HG02840 (cell line): ENCODE measurements at regions not wholly inside any gene's neighbourhood (a gene's known extent, or its start where the extent isn't known, plus 50 kb on each side); places are given as distances from the start of the nearest gene placed in this dataset.

Source experiments
- ATAC-seq: cut with Tn5 transposase; IDR thresholded peaks from one replicate; pipeline ENCODE4 v1.9.1; 2021; ENCODE audit warnings: mild to moderate bottlenecking, moderate library complexity, moderate number of reproducible peaks; ENCODE audit not compliant: unreplicated experiment, low FRiP score

DNA sequence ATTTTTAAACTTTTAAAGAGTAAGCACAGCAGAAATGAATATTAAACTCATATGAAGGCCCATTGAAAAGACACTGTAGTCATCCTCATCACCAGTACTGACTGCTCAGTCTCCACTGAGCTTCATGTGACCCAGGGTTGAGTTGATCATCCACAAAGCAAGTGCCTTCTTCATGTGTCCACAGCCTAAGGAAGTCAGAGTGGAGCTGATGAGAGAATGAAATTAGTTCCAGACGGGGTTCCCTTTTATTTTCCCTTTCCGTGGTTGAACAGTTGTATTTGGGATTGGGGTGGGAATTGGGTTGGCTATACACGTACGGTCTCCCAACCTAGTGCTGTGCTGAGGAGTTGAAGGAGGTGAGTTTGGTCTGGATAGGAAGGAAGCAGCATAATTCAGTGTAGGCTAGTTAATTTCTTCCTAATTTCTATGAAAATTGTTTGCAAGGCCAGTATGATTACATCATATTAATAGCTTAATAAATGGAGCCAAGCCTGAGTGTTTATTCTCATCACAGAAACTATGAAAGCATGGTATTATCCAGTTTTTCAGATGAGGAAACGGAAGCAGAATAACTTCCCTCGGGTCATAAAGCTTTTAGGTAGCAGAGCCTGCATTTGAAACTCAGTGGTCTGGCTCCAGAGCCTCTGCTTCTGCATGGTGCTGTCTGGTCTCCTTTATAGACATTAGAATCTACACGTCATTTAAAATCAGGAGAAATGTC lies 103.9 kb upstream of the DMRT1 start:
- no peak for ATAC-seq

DNA sequence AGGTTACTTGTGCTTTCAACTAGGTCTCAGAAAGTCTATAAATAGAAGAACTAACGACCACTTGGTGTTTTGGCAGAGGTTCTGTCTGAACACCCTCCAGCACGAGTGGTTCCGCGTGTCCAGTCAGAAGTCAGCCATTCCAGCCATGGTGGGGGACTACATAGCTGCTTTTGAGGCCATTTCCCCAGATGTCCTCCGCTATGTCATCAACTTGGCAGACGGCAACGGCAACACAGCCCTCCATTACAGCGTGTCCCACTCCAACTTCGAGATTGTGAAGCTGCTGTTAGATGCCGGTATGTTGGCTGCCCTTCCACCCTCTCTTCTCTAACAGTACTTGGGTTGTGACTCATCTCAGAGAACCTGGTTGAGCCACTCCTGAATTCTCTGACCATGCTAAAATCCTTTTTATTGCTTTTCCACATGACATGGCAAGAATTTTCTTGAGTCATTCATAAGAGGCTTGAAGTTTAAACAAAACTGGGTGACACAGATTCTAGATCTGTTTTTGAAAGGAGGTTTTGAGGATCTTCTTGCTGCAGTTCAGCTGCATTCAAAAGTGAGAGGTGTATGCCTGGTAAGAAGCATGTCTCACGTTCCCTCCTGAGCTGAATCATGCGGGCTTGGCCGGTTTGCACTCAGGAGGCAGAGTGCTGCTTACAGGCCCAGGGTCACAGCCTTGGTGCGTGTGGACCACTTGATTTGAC lies 103.1 kb upstream of the DMRT1 start:
- no peak for ATAC-seq

DNA sequence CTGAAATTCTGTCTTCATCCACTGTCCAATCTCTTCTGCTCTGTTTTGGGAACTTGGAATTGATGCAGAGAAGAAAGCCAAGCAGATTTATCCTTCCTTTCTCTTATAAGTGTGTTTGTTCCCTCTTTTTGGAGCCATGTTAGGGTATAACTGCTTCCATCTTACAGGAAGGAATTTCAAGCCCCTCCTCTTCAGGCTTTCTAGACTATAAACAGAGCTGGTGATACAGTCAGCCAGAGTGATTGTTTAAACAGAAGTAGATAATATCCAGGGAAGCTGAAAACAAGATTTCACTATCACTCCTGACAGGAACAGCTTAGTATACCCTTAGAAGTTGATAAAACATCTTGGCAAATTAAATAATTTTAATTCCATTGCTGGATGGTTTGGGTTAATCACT lies 102.1 kb upstream of the DMRT1 start:
- ATAC-seq: no peak

- no peak for ATAC-seq
Observed at GRCh38 chr9:740221-740620, 101.3 kb upstream of the DMRT1 start.

DNA sequence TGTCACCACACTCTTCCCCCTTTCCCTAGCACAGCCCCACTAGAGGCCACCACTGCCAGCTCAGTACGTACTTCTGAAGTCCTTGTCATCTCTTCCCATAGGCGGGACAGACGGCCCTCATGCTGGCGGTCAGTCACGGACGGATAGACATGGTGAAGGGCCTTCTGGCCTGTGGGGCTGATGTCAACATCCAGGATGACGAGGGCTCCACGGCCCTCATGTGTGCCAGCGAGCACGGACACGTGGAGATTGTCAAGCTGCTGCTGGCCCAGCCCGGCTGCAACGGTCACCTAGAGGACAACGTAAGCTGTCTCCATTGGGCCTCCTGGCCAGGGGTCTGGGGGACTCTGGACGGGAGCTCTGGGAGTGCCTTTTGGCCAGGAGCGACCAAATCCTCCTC lies 99.4 kb upstream of the DMRT1 start:
- no peak for ATAC-seq

GRCh38 chr9:742914-743589 lies 98.4 kb upstream of the DMRT1 start:
- ATAC-seq: no peak

DNA sequence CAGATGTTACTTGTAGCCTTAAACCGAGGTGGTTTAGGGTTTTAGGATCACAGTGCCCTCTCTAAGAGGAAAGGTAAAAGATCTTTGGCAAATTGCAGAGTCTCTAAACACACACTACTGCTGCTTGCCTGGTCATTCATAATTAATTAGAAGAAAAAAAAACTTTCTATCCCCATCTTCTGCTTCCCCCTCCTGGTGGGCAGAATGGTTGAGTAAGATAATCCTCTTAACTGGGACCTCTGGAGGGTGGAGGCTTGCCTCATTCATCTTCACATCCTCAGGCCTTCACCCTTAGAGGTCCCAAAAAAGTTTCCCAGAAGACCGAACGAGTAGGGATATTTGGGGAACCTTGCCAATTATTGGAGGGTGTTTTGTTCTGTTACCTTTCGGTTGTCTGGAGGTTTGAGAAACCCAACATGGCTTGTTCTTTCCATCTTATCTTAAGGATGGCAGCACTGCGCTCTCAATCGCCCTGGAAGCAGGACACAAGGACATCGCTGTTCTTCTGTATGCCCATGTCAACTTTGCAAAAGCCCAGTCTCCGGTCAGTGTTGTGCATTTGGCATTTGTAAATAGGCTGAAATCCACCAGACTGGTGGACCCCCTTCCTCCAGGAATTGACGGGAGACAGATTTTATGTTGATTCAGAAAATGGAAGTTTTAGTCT lies 97.3 kb upstream of the DMRT1 start:
- no peak for ATAC-seq

- ATAC-seq: no peak
Observed at GRCh38 chr9:744790-745484, 96.6 kb upstream of the DMRT1 start.

DNA sequence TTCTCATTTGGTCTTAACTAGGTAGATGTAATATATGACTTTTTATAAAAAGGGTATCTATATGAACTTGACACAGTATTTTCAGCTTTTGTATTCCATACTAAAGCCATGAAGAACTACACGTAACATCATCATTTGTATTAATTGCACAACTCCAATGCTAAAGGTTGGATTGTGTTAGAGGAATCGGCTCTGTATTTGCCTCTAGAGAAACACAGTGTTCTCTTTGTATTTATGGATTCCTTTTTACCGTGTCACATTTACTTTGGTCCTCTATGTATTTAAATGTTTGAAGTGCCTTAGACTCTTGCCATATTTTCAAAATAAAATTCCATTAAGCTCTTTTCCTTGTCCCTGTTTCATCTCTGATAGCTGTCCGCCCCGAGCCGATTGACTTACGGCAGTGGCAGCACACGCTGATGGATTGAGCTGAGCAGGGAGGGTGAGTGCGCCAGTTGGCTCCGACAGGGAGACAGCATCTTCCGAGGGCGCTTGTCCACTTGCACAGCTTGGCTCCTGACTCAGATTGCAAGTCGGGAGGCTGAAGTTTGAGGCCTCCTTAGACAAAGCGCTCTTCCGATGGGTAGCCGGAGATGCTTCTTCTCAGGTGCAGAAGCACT lies 95.6 kb upstream of the DMRT1 start:
- no peak for ATAC-seq

DNA sequence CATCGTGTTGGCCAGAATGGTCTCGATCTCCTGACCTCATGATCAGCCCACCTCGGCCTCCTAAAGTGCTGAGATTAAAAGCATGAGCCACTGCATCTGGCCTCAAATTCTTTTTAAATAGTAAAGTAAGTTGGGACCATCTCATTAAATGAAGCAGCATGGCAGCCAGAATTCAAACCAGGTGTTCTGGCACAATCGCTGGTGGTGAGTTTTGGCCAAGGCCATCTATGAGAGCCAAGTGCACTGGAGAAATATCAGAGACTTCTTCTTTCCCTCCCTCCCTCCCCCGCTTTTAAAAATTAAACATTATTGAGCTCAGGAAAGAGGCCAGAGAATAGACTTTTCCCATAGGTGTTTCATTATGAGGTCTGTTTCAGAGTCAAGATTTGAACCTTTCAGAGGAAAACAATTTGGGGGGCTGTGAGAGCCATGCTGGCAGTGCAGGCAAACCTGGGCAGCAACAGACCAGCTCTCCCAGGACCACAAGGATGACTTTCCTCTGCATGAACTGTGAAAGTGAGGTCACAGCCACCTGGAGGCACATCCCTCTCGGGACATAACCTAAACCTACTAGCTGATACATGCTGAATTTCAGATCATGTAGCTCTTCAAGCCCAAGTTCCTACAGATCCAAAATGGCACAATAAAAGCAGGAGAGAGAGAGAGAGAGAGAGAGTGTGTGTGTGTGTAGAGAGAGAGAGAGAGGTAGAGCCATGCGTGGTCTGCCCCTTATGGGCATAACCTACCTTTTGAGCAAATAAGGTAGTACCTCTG lies 94.6 kb upstream of the DMRT1 start:
- no peak for ATAC-seq

DNA sequence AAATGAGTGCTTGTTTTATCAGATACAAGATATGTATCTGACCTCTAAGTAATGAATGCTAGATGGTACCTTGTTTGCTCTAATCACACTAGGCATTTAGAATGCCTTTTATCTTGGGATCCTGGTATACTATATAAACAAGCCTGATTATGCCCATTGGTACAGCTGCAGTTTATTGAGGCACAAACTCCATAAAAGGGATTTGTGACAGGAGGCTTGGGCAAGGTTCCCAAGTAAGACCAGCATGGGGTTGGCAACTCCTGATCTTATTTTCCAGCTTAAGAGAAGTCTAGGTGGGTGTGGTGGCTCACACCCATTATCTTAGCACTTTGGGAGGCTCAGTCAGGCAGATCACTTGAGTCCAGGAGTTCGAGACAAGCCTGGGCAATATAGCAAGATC lies 93.9 kb upstream of the DMRT1 start:
- no peak for ATAC-seq

DNA sequence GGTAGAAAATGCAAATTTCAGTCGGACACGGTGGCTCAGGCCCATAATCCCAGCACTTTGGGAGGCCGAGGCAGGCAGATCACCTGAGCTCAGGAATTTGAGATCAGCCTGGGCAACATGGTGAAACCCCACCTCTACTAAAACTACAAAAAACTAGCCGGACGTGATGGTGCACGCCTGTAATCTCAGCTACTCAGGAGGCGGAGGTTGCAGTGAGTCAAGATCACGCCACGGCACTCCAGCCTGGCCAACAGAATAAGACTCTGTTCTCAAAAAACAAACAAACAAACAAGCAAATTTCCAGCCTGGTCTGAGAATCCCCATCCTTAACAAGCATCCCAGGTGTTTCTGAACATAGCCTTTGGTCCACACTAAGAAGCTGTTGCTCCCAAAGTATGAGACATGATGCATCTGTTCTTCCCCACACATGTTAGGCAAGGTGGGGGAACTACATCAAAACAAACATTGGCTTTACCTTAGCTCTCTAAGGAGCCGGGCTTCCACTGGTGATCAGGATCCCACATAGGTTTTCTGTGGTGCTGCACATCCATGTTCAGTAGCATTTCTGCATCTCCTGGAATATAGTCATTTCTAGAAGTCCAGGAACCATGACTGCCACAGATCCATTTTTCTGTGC lies 92.5 kb upstream of the DMRT1 start:
- ATAC-seq: no peak

GRCh38 chr9:749716-750115 lies 91.8 kb upstream of the DMRT1 start:
- no peak for ATAC-seq

DNA sequence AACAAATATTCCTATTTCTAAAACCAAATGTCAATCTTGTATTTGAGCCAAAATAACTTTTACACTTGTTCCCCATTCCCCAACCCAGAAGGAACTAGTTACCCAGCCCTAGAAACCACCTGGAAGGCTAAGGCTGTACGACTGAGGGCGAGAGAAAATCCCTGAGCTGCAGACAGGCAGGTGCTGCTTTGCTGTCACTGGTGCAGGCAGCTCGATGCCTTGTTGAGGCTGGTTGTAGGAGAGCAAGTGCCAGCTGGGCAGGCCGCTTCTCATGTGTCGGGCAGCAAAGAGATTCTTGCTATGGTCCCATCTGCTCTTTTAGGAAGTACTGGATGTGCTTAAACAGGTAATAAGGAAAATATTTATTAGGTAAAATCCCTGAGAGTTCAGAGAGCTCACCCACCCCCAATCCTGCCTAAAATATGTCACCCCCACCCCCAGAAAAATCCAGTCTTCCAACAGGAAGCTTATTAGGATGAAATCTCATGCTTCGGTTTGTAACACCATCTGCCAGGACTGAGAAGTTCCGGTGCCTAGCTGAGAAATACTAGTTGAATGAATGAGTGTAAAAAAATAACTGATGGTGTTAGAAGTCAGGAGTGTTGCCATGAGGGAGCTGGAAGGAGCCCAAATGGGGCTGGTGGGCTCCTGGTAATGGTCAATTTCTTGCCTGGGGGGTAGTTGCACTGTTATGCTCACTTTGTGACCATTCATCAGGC lies 91.1 kb upstream of the DMRT1 start:
- peak; percentile 6 for ATAC-seq

DNA sequence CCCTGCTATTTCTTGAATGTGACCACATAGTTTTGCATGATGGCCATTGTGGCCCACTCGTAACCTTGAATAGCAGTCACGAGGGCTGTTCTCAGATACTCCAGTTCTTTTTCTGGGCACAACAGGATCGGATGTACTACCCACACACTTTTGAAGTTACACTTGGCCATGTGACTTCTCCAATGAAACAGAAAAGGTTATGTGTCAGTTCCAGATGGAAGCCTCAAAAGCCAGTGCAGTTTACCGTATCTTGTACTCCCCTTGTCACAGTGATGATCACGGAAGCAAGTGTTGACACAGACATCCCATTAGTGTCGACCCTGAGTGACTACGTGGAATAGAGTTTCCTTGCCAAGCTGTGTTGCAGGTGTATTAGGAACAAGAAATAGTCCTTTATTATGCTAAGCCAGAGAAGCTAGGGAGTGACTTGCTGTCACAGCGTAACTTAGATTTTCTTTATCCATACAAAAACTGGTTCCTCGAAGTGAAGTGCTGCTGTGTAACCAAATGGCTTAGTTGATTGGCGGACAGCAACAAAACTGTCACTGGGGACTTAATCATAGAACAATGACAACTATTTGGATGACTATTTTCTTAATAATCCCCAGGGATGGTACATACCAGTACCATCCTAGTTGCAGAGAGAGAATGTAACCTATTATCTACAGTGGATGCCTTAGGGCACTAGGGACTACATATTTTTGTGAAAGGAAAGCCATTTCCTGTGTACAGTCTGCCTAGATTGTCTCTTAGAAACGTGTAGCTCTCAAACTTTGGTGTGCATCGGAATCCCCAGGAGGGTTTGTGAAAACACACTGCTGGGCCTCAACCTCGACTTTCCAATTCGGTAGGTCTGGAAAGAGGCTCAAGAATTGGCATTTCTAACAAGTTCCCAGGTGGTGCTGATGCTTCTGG lies 90.1 kb upstream of the DMRT1 start:
- ATAC-seq: peak; percentile 81

GRCh38 chr9:752201-752600 lies 89.3 kb upstream of the DMRT1 start:
- no peak for ATAC-seq

GRCh38 chr9:752681-753200 lies 88.8 kb upstream of the DMRT1 start:
- ATAC-seq: no peak
